ENCODE measurements at regions not wholly inside any gene's neighbourhood (a gene's known extent, or its start where the extent isn't known, plus 50 kb on each side); places are given as distances from the start of the nearest gene placed in this dataset.

GRCh38 chr2:133919285-133919684 lies 334.6 kb upstream of the MGAT5 start:
- no peak overlapping the region for H2AK9ac ChIP-seq (replicated peaks; ENCODE audit: low read depth, low read length, poor library complexity)
- 80% methylated on average over 1 of the region's 3 CpGs; no CpG with 5 or more reads in 1 of the 2 experiments for WGBS, 2 experiments (ENCODE audit: extremely low coverage in 2 of 2, insufficient read length in 1 of 2)
- peak overlapping the region in 1 of 2 experiments; percentile 63; a peak in 2 of 4 replicates for H4K8ac ChIP-seq (ENCODE audit: low read depth in 2 of 2, low read length in 2 of 2)
- dilution Hi-C loops (cut with HindIII; ENCODE audit: low sequenced_read_pairs, unreplicated experiment) (no loop called here), intact Hi-C loops (cut with micrococcal nuclease) (no loop called here), in situ Hi-C loops (cut with MboI; ENCODE audit: low sequenced_read_pairs) (no loop called here)
- no peaks in the 10 kb centered on the region for H3K36me3 ChIP-seq (ENCODE audit: control insufficient read depth, insufficient read depth, low read length)
- H3K27me3 ChIP-seq (ENCODE audit: control insufficient read depth, insufficient read depth, low read length) = no peaks in the 10 kb centered on the region; the same call in 1 of the 2 replicates
- H3K4ac ChIP-seq (ENCODE audit: low read depth, low read length) = no peak overlapping the region
- H3K18ac ChIP-seq (ENCODE audit: low read depth, low read length) = peak overlapping the region; percentile 94; the same call in 1 of the 2 replicates
- POLR2A ChIA-PET (ENCODE audit: unreplicated experiment) = no interaction called here
- CTCF ChIA-PET = interaction anchor here (0.6 to 1.5 kb wide), 2 partner anchors 30 to 175 kb away, joined by 3 read pairs; no protein-coding TSS in a partner anchor
- no peak overlapping the region for H2BK20ac ChIP-seq (ENCODE audit: low read depth, low read length)
- no peak overlapping the region for H4K91ac ChIP-seq (ENCODE audit: insufficient read depth, low read depth, low read length)
- H3K9me1 ChIP-seq (ENCODE audit: insufficient read depth, low read length) = no peaks in the 10 kb centered on the region
- no peak overlapping the region for H3K4me3 ChIP-seq (ENCODE audit: insufficient read depth, low read depth, low read length)
- no TSS peak for BruUV-seq (replicated peaks)
- peak overlapping the region; percentile 43; the same call in 1 of the 2 replicates for H3K23ac ChIP-seq (ENCODE audit: low read depth, low read length)
- H3K79me1 ChIP-seq (ENCODE audit: low read depth in 1 of 2, low read length in 2 of 2) = no peaks in the 10 kb centered on the region
- no peak overlapping the region for H3K56ac ChIP-seq (ENCODE audit: extremely low read depth, insufficient read depth, low read length)
- H3K14ac ChIP-seq (replicated peaks; ENCODE audit: low read depth, low read length) = no peak overlapping the region
- peak; percentile 92 for ATAC-seq (ENCODE audit: low read depth)
- H4K20me1 ChIP-seq (ENCODE audit: insufficient read depth, low read length) = no peaks in the 10 kb centered on the region
- peak overlapping the region; percentile 76 for H2BK5ac ChIP-seq (ENCODE audit: low read depth, low read length, poor library complexity, severe bottlenecking)
- no peak for TF ChIP-seq ELK1 (IDR thresholded peaks at IDR 0.05; ENCODE audit: borderline replicate concordance, low read depth, low read length)
- TF ChIP-seq MXI1 (IDR thresholded peaks at IDR 0.05; ENCODE audit: borderline replicate concordance, low read depth, low read length) = no peak
- no peak for TF ChIP-seq RFX5 (IDR thresholded peaks at IDR 0.05; ENCODE audit: low read depth, low read length)
- no peak for TF ChIP-seq CTCF (conservative IDR thresholded peaks at IDR 0.05; ENCODE audit: low read depth, low read length)
- no peak for TF ChIP-seq RAD21 (IDR thresholded peaks at IDR 0.05; ENCODE audit: low read length)
- no peak for TF ChIP-seq FOS (IDR thresholded peaks at IDR 0.05; ENCODE audit: low read depth, low read length)
- TF ChIP-seq NFE2L2 (IDR thresholded peaks at IDR 0.05; ENCODE audit: low read depth, low read length) = no peak
- no peak for TF ChIP-seq CHD1 (IDR thresholded peaks at IDR 0.05; ENCODE audit: low read depth, low read length)
- TF ChIP-seq RCOR1 (IDR thresholded peaks at IDR 0.05; ENCODE audit: insufficient replicate concordance, low read length) = no peak
- TF ChIP-seq POLR2A (IDR thresholded peaks at IDR 0.05; ENCODE audit: low read depth, low read length) = no peak
- no peak for TF ChIP-seq SMC3 (IDR thresholded peaks at IDR 0.05; ENCODE audit: low read depth, low read length)
- no peak for TF ChIP-seq CEBPB (IDR thresholded peaks at IDR 0.05; ENCODE audit: low read depth, low read length)
- TF ChIP-seq MAZ (IDR thresholded peaks at IDR 0.05; ENCODE audit: borderline replicate concordance, low read depth, low read length) = no peak
- no peak for TF ChIP-seq BHLHE40 (IDR thresholded peaks at IDR 0.05; ENCODE audit: low read depth, low read length)
- no peak for TF ChIP-seq MAFK (IDR thresholded peaks at IDR 0.05; ENCODE audit: low read depth, low read length)
- no peak for TF ChIP-seq USF2 (IDR thresholded peaks at IDR 0.05; ENCODE audit: low read depth, low read length)
- H2AK5ac ChIP-seq (ENCODE audit: low read depth, low read length) = no peak overlapping the region
- no peak overlapping the region for H3K27ac ChIP-seq (ENCODE audit: insufficient read depth, low read length)
- peak; percentile 31 for DNase-seq
- H2BK15ac ChIP-seq (ENCODE audit: low read depth, low read length) = no peak overlapping the region
- peak overlapping the region; percentile 74; the same call in 1 of the 2 replicates for H3K4me2 ChIP-seq (ENCODE audit: low read depth, low read length)
- H2AFZ ChIP-seq (replicated peaks; ENCODE audit: low read length, poor library complexity) = peak overlapping the region; percentile 46
- no peak overlapping the region for H3K9ac ChIP-seq (ENCODE audit: low read depth, low read length)
- peaks cover 2% of the 10 kb centered on the region; the same call in 1 of the 2 replicates for H3K9me3 ChIP-seq (ENCODE audit: control insufficient read depth, insufficient read depth, low read length)
- no peak overlapping the region for H2BK120ac ChIP-seq (ENCODE audit: low read depth, low read length)
- H3K4me1 ChIP-seq (ENCODE audit: control insufficient read depth, insufficient read depth, low read length) = peaks cover 4% of the 10 kb centered on the region
- peak overlapping the region; percentile 82; the same call in 1 of the 2 replicates for H4K5ac ChIP-seq (ENCODE audit: low read depth, low read length)
